GM12878 (cell line): ENCODE measurements at regions not wholly inside any gene's neighbourhood (a gene's known extent, or its start where the extent isn't known, plus 50 kb on each side); places are given as distances from the start of the nearest gene placed in this dataset.
"Not testable (repeated sequence)": the region's sequence is repeated elsewhere in the genome, so short reads cannot be mapped to it uniquely, and the experiment has no call there.

ENCODE experiments used
- ATAC-seq: fragments of 200-7000 bp; cut with Tn5 transposase; 3 replicates; pipeline ENCODE4 v1.9.1; 2020; ENCODE audit warnings: mild to moderate bottlenecking, moderate library complexity
- BruUV-seq: library from RNA; stranded (reverse); fragments of 400-500 nt; replicated peaks from 2 replicates; lab custom pipeline; 2021; lab: Mats Ljungman, UMichigan
- CTCF ChIA-PET: fragments of 300-600 bp; sonication (Branson Sonifier 250); formaldehyde crosslinking; extraction: SDS; loops from one replicate; lab custom pipeline; 2021; ENCODE audit warnings: inconsistent platforms; lab: Yijun Ruan, JAX
- POLR2A ChIA-PET: fragments of 350-600 bp; formaldehyde crosslinking; extraction: SDS; loops from one replicate; lab custom pipeline; 2021; ENCODE audit warnings: inconsistent platforms; lab: Charles Lee
- RAD21 ChIA-PET: fragments of 300-600 bp; sonication (Branson Sonifier 250); formaldehyde crosslinking; loops from one replicate; lab custom pipeline; 2023; ENCODE audit warnings: antibody characterized with exemption; ENCODE audit not compliant: unreplicated experiment; lab: Charles Lee
- SMC1A ChIA-PET: fragments of 300-600 bp; sonication (Branson Sonifier 250); formaldehyde crosslinking; loops from one replicate; lab custom pipeline; 2023; ENCODE audit not compliant: unreplicated experiment, uncharacterized antibody; lab: Charles Lee
- DNase-seq: peaks from one replicate; pipeline ENCODE4 v3.0.0-alpha.2; 2011; ENCODE audit warnings: low read depth, low spot score
- FAIRE-seq: peaks from 3 replicates; lab custom pipeline; 2011; peaks lifted over from hg19 to GRCh38; lab: Jason Lieb, UNC
- H2AFZ ChIP-seq: 2 replicates; pipeline ENCODE4 v1.6.0; 2011; ENCODE audit warnings: low read depth, low read length, control low read depth; ENCODE audit not compliant: control insufficient read depth
- H3K27ac ChIP-seq: 2 replicates; pipeline ENCODE4 v1.5.1; 2011; ENCODE audit warnings: control low read depth; ENCODE audit not compliant: control insufficient read depth, insufficient read depth
- H3K27me3 ChIP-seq, 2 experiments: replicated peaks in 1 of 2; 2 replicates each; pipeline versions ENCODE4 v1.6.0 to v1.6.1; 2011; ENCODE audit warnings: low read length in 1 of 2; ENCODE audit not compliant: control insufficient read depth in 2 of 2, insufficient read depth in 2 of 2
- H3K36me3 ChIP-seq, 2 experiments: 2 replicates each; pipeline ENCODE4 v1.5.1; 2011; ENCODE audit warnings: low read length in 1 of 2; ENCODE audit not compliant: control insufficient read depth in 2 of 2, insufficient read depth in 2 of 2
- H3K4me1 ChIP-seq: 2 replicates; pipeline ENCODE4 v1.6.1; 2011; ENCODE audit warnings: mild to moderate bottlenecking, low read length, moderate library complexity, mixed read lengths; ENCODE audit not compliant: control insufficient read depth, insufficient read depth
- H3K4me2 ChIP-seq: 2 replicates; pipeline ENCODE4 v1.6.0; 2011; ENCODE audit warnings: control low read depth; ENCODE audit not compliant: control insufficient read depth, insufficient read depth
- H3K4me3 ChIP-seq: fragments of 200-600 bp; sonication (generic); 2 replicates; pipeline ENCODE4 v1.5.1; 2016
- H3K79me2 ChIP-seq: 2 replicates; pipeline ENCODE4 v1.6.0; 2011; ENCODE audit warnings: low read length; ENCODE audit not compliant: control insufficient read depth, insufficient read depth
- H3K9ac ChIP-seq: 2 replicates; pipeline ENCODE4 v1.8.0; 2011; ENCODE audit warnings: low read length, control low read depth, mixed read lengths; ENCODE audit not compliant: control insufficient read depth, insufficient read depth
- H3K9me3 ChIP-seq: replicated peaks from 3 replicates; pipeline ENCODE4 v1.5.1; 2011; ENCODE audit warnings: mild to moderate bottlenecking, low read length; ENCODE audit not compliant: control insufficient read depth, insufficient read depth
- H4K20me1 ChIP-seq: 2 replicates; pipeline ENCODE4 v1.6.0; 2011; ENCODE audit not compliant: control insufficient read depth, insufficient read depth
- HDAC6 ChIP-seq: fragments of 200-600 bp; sonication (generic); IDR thresholded peaks from one replicate; pipeline ENCODE4 v1.8.0; 2017; ENCODE audit warnings: antibody characterized with exemption; ENCODE audit not compliant: unreplicated experiment
- PAX8 ChIP-seq: fragments of 450-650 bp; IDR thresholded peaks from 2 replicates; pipeline ENCODE4 v1.6.1; 2017; ENCODE audit warnings: mild to moderate bottlenecking, moderate library complexity
- POLR2A ChIP-seq: IDR thresholded peaks from 2 replicates; pipeline ENCODE4 v1.6.1; 2011; ENCODE audit warnings: low read depth, mild to moderate bottlenecking, low read length
- RELA ChIP-seq: fragments of 450-650 bp; IDR thresholded peaks from 2 replicates; pipeline ENCODE4 v1.8.0; 2014; ENCODE audit warnings: borderline replicate concordance; ENCODE audit not compliant: partially characterized antibody
- WGBS: methylation state at CpG from one replicate; pipeline ENCODE4 v1.1.6; 2016; ENCODE audit warnings: low lambda C conversion rate; ENCODE audit not compliant: insufficient replicate concordance, insufficient coverage; ENCODE audit errors: missing lambda C conversion rate; 5-methylcytosine and 5-hydroxymethylcytosine counted together
- in situ Hi-C: fragments of 300-500 bp; cut with MboI; formaldehyde crosslinking; loops from 9 replicates; pipeline ENCODE4 v1.14.3; 2018; ENCODE audit warnings: mixed read lengths
- intact Hi-C: fragments of 100-400 bp; cut with micrococcal nuclease; formaldehyde crosslinking; loops from one replicate; pipeline ENCODE4 v1.14.2; 2022; ENCODE audit not compliant: unreplicated experiment

GRCh38 chr5:17081142-17081541 is 136.3 kb upstream of the BASP1 start:
- no peak overlapping the region for H3K9ac ChIP-seq
- H3K27me3 ChIP-seq, result no peaks in the 10 kb centered on the region
- no peak overlapping the region for H3K4me2 ChIP-seq
- no peaks in the 10 kb centered on the region for H3K79me2 ChIP-seq
- ChIA-PET CTCF (no interaction called here), RAD21 (no interaction called here), POLR2A (no interaction called here), SMC1A (no interaction called here)
- no TSS peak for BruUV-seq
- H4K20me1 ChIP-seq, result no peaks in the 10 kb centered on the region
- no peaks in the 10 kb centered on the region for H3K4me1 ChIP-seq
- ATAC-seq (no peak), DNase-seq (no peak)
- no peaks in the 10 kb centered on the region for H3K9me3 ChIP-seq
- no peak overlapping the region for H3K4me3 ChIP-seq
- intact Hi-C loops (no loop called here), in situ Hi-C loops (no loop called here)
- WGBS, result 21% methylated on average over 4 of the region's 4 CpGs
- H3K27ac ChIP-seq, result no peak overlapping the region
- H3K36me3 ChIP-seq, result no peaks in the 10 kb centered on the region
- no peak for TF ChIP-seq HDAC6
- TF ChIP-seq RELA, result no peak
- TF ChIP-seq PAX8, result no peak
- no peak for TF ChIP-seq POLR2A
- TF ChIP-seq, all 136 proteins: peak for 0
- no peak for FAIRE-seq
- H2AFZ ChIP-seq, result no peak overlapping the region

- BruUV-seq, H3K4me2 ChIP-seq, H3K27me3 ChIP-seq, SMC1A ChIA-PET, ATAC-seq, H3K27ac ChIP-seq, H3K4me3 ChIP-seq, H4K20me1 ChIP-seq, H2AFZ ChIP-seq, POLR2A ChIA-PET, H3K4me1 ChIP-seq, intact Hi-C loops, RAD21 ChIA-PET, H3K79me2 ChIP-seq, FAIRE-seq, in situ Hi-C loops, H3K36me3 ChIP-seq, H3K9ac ChIP-seq, H3K9me3 ChIP-seq, DNase-seq, CTCF ChIA-PET: not testable (repeated sequence)
- 80% methylated on average over 15 of the region's 29 CpGs for WGBS
These were observed 134.2 kb upstream of the BASP1 start for GRCh38 chr5:17083276-17083675.
